ENCODE measurements at regions not wholly inside any gene's neighbourhood (a gene's known extent, or its start where the extent isn't known, plus 50 kb on each side); places are given as distances from the start of the nearest gene placed in this dataset.
A peak's percentile ranks its signal among the peaks of the same experiment; 100 is the strongest.

GRCh38 chr3:192011137-192011536 is 550.2 kb downstream of the PYDC2 start:
- TF ChIP-seq POLR2A (IDR thresholded peaks at IDR 0.05; ENCODE audit: low read depth, low read length) (no peak), POLR2AphosphoS5 (IDR thresholded peaks at IDR 0.05; ENCODE audit: low read depth, low read length) (no peak)
- no peak for DNase-seq (ENCODE audit: insufficient read length)
- FAIRE-seq, result no peak

DNA sequence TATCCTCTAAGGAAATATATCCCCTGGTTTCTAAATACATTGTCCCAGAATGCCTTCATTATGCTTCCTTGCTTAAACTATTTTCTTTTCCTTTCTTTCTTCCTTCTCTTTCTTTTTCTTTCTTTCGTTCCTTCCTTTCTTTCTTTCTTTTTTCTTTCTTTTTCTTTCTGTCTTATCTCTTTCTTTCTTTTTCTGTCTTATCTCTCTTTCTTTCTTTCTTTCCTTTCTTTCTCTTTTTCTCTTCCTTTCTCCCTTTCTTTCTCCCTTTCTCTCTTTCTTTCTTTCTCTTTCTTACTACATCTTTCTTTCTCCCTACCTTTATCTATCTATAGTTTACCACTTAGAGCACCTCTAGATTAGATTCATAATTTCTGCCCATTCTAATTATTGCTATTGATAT is 552.1 kb downstream of the PYDC2 start:
- TF ChIP-seq TAF1 (IDR thresholded peaks at IDR 0.05; ENCODE audit: borderline replicate concordance, low read depth, low read length) (no peak), POLR2A (IDR thresholded peaks at IDR 0.05; ENCODE audit: low read depth, low read length) (no peak), POLR2AphosphoS5 (IDR thresholded peaks at IDR 0.05; ENCODE audit: low read depth, low read length) (no peak)
- FAIRE-seq, result no peak

GRCh38 chr3:192022412-192022811 is 561.4 kb downstream of the PYDC2 start:
- FAIRE-seq, result no peak
- DNase-seq (ENCODE audit: insufficient read length), result no peak
- TF ChIP-seq TAF1 (IDR thresholded peaks at IDR 0.05; ENCODE audit: borderline replicate concordance, low read depth, low read length) (no peak), POLR2A (IDR thresholded peaks at IDR 0.05; ENCODE audit: low read depth, low read length) (no peak), POLR2AphosphoS5 (IDR thresholded peaks at IDR 0.05; ENCODE audit: low read depth, low read length) (no peak)

More for the DNA sequence above, 552.1 kb downstream of the PYDC2 start:
- no peak for DNase-seq (ENCODE audit: insufficient read length)

- FAIRE-seq, result no peak
- TF ChIP-seq POLR2A (IDR thresholded peaks at IDR 0.05; ENCODE audit: low read depth, low read length), result no peak
- TF ChIP-seq TAF1 (IDR thresholded peaks at IDR 0.05; ENCODE audit: borderline replicate concordance, low read depth, low read length), result no peak
- TF ChIP-seq POLR2AphosphoS5 (IDR thresholded peaks at IDR 0.05; ENCODE audit: low read depth, low read length), result no peak
Measured at GRCh38 chr3:192024751-192025150, 563.8 kb downstream of the PYDC2 start.

GRCh38 chr3:192026661-192027060 is 565.7 kb downstream of the PYDC2 start:
- TF ChIP-seq POLR2A (IDR thresholded peaks at IDR 0.05; ENCODE audit: low read depth, low read length) (no peak), TAF1 (IDR thresholded peaks at IDR 0.05; ENCODE audit: borderline replicate concordance, low read depth, low read length) (no peak), POLR2AphosphoS5 (IDR thresholded peaks at IDR 0.05; ENCODE audit: low read depth, low read length) (no peak)
- FAIRE-seq (no peak), DNase-seq (ENCODE audit: insufficient read length) (no peak)

More at GRCh38 chr3:192024751-192025150, 563.8 kb downstream of the PYDC2 start:
- DNase-seq (ENCODE audit: insufficient read length), result no peak

- TF ChIP-seq POLR2AphosphoS5 (IDR thresholded peaks at IDR 0.05; ENCODE audit: low read depth, low read length), result no peak
- TF ChIP-seq TAF1 (IDR thresholded peaks at IDR 0.05; ENCODE audit: borderline replicate concordance, low read depth, low read length), result no peak
- no peak for TF ChIP-seq POLR2A (IDR thresholded peaks at IDR 0.05; ENCODE audit: low read depth, low read length)
- no peak for FAIRE-seq
- DNase-seq (ENCODE audit: insufficient read length), result no peak
Measured at GRCh38 chr3:192031941-192032340, 571.0 kb downstream of the PYDC2 start.

DNA sequence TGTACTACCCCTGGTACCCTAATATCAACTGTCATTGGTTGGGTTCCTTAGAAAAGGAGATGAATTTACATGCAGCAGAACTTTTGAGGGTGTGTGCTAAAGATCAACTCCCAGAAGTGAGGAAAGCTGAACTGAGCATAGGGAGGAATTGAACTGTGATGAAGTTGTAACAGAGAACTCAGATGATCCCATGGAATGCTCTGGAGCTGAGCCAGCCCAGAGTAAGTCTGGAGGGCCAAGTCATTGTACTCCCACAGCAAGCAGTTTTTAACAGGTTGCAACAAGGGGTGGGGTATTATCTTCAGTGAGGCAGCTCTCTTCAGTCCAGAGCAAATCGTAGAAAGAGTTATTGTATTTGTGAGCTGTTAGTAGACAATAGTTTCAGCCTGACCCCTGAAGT is 572.3 kb downstream of the PYDC2 start:
- TF ChIP-seq TAF1 (IDR thresholded peaks at IDR 0.05; ENCODE audit: borderline replicate concordance, low read depth, low read length) (no peak), POLR2AphosphoS5 (IDR thresholded peaks at IDR 0.05; ENCODE audit: low read depth, low read length) (no peak), POLR2A (IDR thresholded peaks at IDR 0.05; ENCODE audit: low read depth, low read length) (no peak)
- no peak for FAIRE-seq
- no peak for DNase-seq (ENCODE audit: insufficient read length)

GRCh38 chr3:192038726-192039125 is 577.8 kb downstream of the PYDC2 start:
- TF ChIP-seq POLR2AphosphoS5 (IDR thresholded peaks at IDR 0.05; ENCODE audit: low read depth, low read length), result no peak
- no peak for TF ChIP-seq TAF1 (IDR thresholded peaks at IDR 0.05; ENCODE audit: borderline replicate concordance, low read depth, low read length)
- TF ChIP-seq POLR2A (IDR thresholded peaks at IDR 0.05; ENCODE audit: low read depth, low read length), result no peak
- DNase-seq (ENCODE audit: insufficient read length), result no peak
- FAIRE-seq, result no peak

- FAIRE-seq (no peak), DNase-seq (ENCODE audit: insufficient read length) (no peak)
- TF ChIP-seq TAF1 (IDR thresholded peaks at IDR 0.05; ENCODE audit: borderline replicate concordance, low read depth, low read length) (no peak), POLR2AphosphoS5 (IDR thresholded peaks at IDR 0.05; ENCODE audit: low read depth, low read length) (no peak), POLR2A (IDR thresholded peaks at IDR 0.05; ENCODE audit: low read depth, low read length) (no peak)
Measured at GRCh38 chr3:192039593-192039992, 578.6 kb downstream of the PYDC2 start.

DNA sequence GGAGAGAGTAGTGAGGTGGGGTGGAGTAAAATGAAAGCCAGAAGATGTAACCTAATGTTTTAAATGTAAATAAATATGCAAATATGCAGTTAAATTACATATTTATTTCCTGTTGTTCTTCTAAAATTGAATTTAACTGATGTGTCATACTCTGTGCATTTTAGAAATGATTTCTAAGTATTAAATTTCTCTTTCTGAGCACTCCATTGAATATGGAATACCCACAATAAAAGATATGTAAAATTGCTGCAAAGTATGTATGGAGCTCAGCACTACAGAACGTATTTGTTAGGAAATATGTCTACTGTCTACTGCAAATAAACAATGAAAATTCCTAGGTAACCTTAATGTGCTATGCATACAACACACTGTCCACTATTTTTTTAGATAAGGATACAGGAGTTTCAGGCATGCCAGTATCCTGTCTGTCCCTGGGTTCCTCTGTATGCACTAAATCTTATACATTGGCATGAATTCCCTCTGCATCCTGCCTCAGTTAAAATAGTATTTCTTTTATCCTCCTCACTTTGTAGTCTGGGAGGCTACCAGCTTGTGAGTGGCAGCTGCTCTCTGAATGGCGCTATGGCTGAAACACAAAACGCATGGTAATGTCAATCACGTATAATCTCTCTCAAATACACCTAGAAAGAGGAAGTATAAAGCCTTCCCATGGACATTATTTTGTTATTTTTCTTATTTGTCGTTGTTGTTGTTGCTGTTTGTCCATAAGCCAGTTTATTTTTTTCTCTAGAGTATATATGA is 579.5 kb downstream of the PYDC2 start:
- no peak for DNase-seq (ENCODE audit: insufficient read length)
- TF ChIP-seq TAF1 (IDR thresholded peaks at IDR 0.05; ENCODE audit: borderline replicate concordance, low read depth, low read length) (no peak), POLR2AphosphoS5 (IDR thresholded peaks at IDR 0.05; ENCODE audit: low read depth, low read length) (no peak), POLR2A (IDR thresholded peaks at IDR 0.05; ENCODE audit: low read depth, low read length) (no peak)
- no peak for FAIRE-seq

- FAIRE-seq (peak; percentile 91), DNase-seq (ENCODE audit: insufficient read length) (peak; percentile 8)
- TF ChIP-seq POLR2AphosphoS5 (IDR thresholded peaks at IDR 0.05; ENCODE audit: low read depth, low read length), result no peak
- no peak for TF ChIP-seq TAF1 (IDR thresholded peaks at IDR 0.05; ENCODE audit: borderline replicate concordance, low read depth, low read length)
- no peak for TF ChIP-seq POLR2A (IDR thresholded peaks at IDR 0.05; ENCODE audit: low read depth, low read length)
Measured at GRCh38 chr3:192042116-192042515, 581.2 kb downstream of the PYDC2 start.

GRCh38 chr3:192054881-192055280 is 593.9 kb downstream of the PYDC2 start:
- DNase-seq (ENCODE audit: insufficient read length) (no peak), FAIRE-seq (no peak)

More at GRCh38 chr3:192054881-192055280, 593.9 kb downstream of the PYDC2 start:
- TF ChIP-seq POLR2A (IDR thresholded peaks at IDR 0.05; ENCODE audit: low read depth, low read length) (no peak), POLR2AphosphoS5 (IDR thresholded peaks at IDR 0.05; ENCODE audit: low read depth, low read length) (no peak), TAF1 (IDR thresholded peaks at IDR 0.05; ENCODE audit: borderline replicate concordance, low read depth, low read length) (no peak)

All from GM12892 (cell line).